ENCODE measurements at regions not wholly inside any gene's neighbourhood (a gene's known extent, or its start where the extent isn't known, plus 50 kb on each side); places are given as distances from the start of the nearest gene placed in this dataset.

DNA sequence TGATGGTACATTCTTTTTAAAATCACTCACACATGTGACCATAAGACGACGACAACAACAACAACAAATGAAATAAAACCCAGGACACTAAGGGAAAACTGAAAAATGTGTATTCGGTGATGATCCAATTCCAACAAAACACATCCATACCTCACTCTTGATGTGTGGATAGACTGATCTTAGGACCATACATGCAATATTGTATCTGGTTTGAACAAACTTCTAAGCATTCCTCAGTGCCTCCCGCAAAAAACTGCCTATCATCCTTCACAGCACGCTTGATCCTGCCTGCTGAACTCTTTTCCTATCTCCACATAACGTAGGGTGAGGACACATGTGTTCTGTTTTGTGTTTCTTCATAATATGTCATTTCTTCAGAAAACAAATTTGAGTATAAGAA is 415.2 kb downstream of the KCTD12 start:
- Histone ChIP-seq H3K27me3 (ENCODE audit: control insufficient read depth, insufficient read depth, low read length) (no peaks in the 10 kb centered on the region), H3K36me3 (ENCODE audit: control insufficient read depth, insufficient read depth, low read length) (no peaks in the 10 kb centered on the region), H3K4me3 (ENCODE audit: low read depth, low read length) (no peak overlapping the region), H3K9me3 (ENCODE audit: control insufficient read depth in 2 of 2, low read length in 2 of 2) (no peaks in the 10 kb centered on the region), H3K4me1 (ENCODE audit: control insufficient read depth, insufficient read depth, low read length, poor library complexity, severe bottlenecking) (no peaks in the 10 kb centered on the region), H3K27ac (ENCODE audit: insufficient read depth, low read length, poor library complexity, severe bottlenecking) (no peak overlapping the region)
- no peaks in the 10 kb centered on the region for H3K4me1 Mint-ChIP-seq
- no peak overlapping the region for H3K27ac Mint-ChIP-seq
- no peaks in the 10 kb centered on the region for H3K36me3 Mint-ChIP-seq
- ATAC-seq (ENCODE audit: low read depth in 2 of 2) (no peak), DNase-seq (no peak)
- H3K27me3 Mint-ChIP-seq = peaks cover 5% of the 10 kb centered on the region
- H3K9me3 Mint-ChIP-seq = no peaks in the 10 kb centered on the region
- H3K4me3 Mint-ChIP-seq = no peak overlapping the region

DNA sequence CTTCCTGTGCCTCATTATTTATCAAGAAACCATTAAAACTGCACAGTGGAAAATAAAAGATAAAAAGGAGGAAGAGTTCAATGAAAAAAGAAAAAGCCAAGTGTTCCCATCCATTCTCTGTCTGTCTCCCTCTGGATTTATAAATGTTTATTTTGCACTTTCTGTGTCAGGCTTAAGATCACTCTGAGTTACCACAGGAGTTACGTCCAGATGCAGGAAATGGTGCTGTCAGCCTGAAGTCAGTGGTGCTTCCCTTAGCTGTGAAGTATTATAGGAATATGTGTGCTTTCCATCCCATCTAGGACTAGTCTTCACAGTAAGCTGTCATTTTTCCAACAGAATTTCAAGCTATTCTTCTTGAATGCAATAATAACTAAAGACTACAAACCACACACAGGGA is 420.2 kb downstream of the KCTD12 start:
- Mint-ChIP-seq H3K27ac (no peak overlapping the region), H3K4me3 (no peak overlapping the region), H3K4me1 (no peaks in the 10 kb centered on the region), H3K27me3 (no peaks in the 10 kb centered on the region), H3K36me3 (no peaks in the 10 kb centered on the region), H3K9me3 (no peaks in the 10 kb centered on the region)
- no peak for DNase-seq
- Histone ChIP-seq H3K27ac (ENCODE audit: insufficient read depth, low read length, poor library complexity, severe bottlenecking) (no peak overlapping the region), H3K4me1 (ENCODE audit: control insufficient read depth, insufficient read depth, low read length, poor library complexity, severe bottlenecking) (no peaks in the 10 kb centered on the region), H3K36me3 (ENCODE audit: control insufficient read depth, insufficient read depth, low read length) (no peaks in the 10 kb centered on the region), H3K27me3 (ENCODE audit: control insufficient read depth, insufficient read depth, low read length) (peaks cover 4% of the 10 kb centered on the region), H3K4me3 (ENCODE audit: low read depth, low read length) (no peak overlapping the region), H3K9me3 (ENCODE audit: control insufficient read depth in 2 of 2, low read length in 2 of 2) (no peaks in the 10 kb centered on the region)
- no peak for ATAC-seq (ENCODE audit: low read depth in 2 of 2)

DNA sequence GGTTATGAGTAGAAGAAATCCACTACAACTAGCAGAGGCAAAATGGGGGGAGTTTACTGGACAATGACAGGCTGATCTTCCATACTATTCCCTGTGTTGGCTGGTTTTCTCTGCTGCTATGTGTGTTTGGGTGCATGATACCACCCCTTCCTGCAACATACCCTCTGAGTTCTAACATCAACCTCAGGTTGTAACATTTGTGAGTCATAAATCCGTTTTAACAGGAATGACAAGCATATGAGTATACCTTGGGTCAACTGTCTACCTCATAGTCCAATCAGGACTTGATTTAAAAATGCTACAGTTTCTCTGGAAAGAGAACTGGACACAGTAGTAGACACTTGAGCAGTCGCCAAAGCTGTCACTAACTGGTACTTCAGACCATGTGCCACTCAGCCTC is 422.9 kb downstream of the KCTD12 start:
- ATAC-seq (ENCODE audit: low read depth in 2 of 2) = no peak
- Mint-ChIP-seq H3K27me3 (no peaks in the 10 kb centered on the region), H3K36me3 (no peaks in the 10 kb centered on the region), H3K4me3 (no peak overlapping the region), H3K27ac (no peak overlapping the region), H3K4me1 (no peaks in the 10 kb centered on the region), H3K9me3 (no peaks in the 10 kb centered on the region)
- Histone ChIP-seq H3K36me3 (ENCODE audit: control insufficient read depth, insufficient read depth, low read length) (no peaks in the 10 kb centered on the region), H3K4me1 (ENCODE audit: control insufficient read depth, insufficient read depth, low read length, poor library complexity, severe bottlenecking) (no peaks in the 10 kb centered on the region), H3K4me3 (ENCODE audit: low read depth, low read length) (no peak overlapping the region), H3K27ac (ENCODE audit: insufficient read depth, low read length, poor library complexity, severe bottlenecking) (no peak overlapping the region), H3K9me3 (ENCODE audit: control insufficient read depth in 2 of 2, low read length in 2 of 2) (no peaks in the 10 kb centered on the region), H3K27me3 (ENCODE audit: control insufficient read depth, insufficient read depth, low read length) (peaks cover 4% of the 10 kb centered on the region)
- DNase-seq = no peak

DNA sequence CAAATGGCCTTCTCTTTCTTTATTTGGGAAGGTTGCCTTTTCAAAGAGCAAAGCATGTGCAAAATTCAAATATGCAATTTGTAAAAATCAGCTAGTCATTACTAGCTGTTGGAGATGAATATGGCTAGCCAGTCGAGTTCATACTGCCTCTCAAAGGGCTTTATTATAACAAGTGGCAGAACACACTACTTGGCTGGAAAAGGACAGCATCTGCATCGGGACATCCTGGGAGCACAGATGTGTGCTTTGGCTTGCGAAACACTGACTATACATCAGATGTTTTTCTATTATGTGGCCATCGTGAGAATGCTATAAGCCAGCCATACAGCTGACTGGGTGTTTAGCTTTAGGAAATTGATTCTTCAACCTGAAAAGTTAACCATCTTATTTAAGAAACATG is 424.2 kb downstream of the KCTD12 start:
- H3K4me3 ChIP-seq (ENCODE audit: low read depth, low read length) = no peak overlapping the region
- ATAC-seq (ENCODE audit: low read depth in 2 of 2) (no peak), DNase-seq (no peak)
- H3K9me3 Mint-ChIP-seq = no peaks in the 10 kb centered on the region
- H3K36me3 Mint-ChIP-seq = no peaks in the 10 kb centered on the region
- H3K27ac ChIP-seq (ENCODE audit: insufficient read depth, low read length, poor library complexity, severe bottlenecking) = no peak overlapping the region
- H3K36me3 ChIP-seq (ENCODE audit: control insufficient read depth, insufficient read depth, low read length) = no peaks in the 10 kb centered on the region
- H3K27ac Mint-ChIP-seq = no peak overlapping the region
- H3K27me3 ChIP-seq (ENCODE audit: control insufficient read depth, insufficient read depth, low read length) = peaks cover 4% of the 10 kb centered on the region
- H3K27me3 Mint-ChIP-seq = no peaks in the 10 kb centered on the region
- H3K4me1 Mint-ChIP-seq = no peaks in the 10 kb centered on the region
- H3K9me3 ChIP-seq (ENCODE audit: control insufficient read depth in 2 of 2, low read length in 2 of 2) = no peaks in the 10 kb centered on the region
- no peak overlapping the region for H3K4me3 Mint-ChIP-seq
- no peaks in the 10 kb centered on the region for H3K4me1 ChIP-seq (ENCODE audit: control insufficient read depth, insufficient read depth, low read length, poor library complexity, severe bottlenecking)

DNA sequence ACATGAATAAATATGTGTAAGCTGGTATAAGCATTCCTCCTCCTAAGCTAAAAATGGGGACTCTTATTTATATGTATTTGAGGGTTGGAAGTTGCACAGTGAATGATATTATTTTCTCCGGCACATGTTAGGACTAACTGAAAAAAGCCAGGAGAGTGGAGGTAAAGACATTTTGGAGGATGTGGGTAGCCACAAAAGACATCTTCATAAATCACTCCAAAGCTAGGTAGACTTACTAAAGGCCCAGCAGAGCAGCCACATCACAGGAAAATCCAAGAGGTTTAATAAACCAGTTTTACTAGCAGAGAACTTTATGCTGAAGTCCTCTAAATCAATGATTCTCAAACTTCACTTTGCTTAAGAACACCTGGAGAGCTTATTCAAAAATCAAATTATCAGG is 424.7 kb downstream of the KCTD12 start:
- Mint-ChIP-seq H3K4me1 (no peaks in the 10 kb centered on the region), H3K36me3 (no peaks in the 10 kb centered on the region), H3K27ac (no peak overlapping the region), H3K4me3 (no peak overlapping the region), H3K27me3 (no peaks in the 10 kb centered on the region), H3K9me3 (no peaks in the 10 kb centered on the region)
- Histone ChIP-seq H3K4me3 (ENCODE audit: low read depth, low read length) (no peak overlapping the region), H3K9me3 (ENCODE audit: control insufficient read depth in 2 of 2, low read length in 2 of 2) (no peaks in the 10 kb centered on the region), H3K27me3 (ENCODE audit: control insufficient read depth, insufficient read depth, low read length) (peaks cover 4% of the 10 kb centered on the region), H3K36me3 (ENCODE audit: control insufficient read depth, insufficient read depth, low read length) (no peaks in the 10 kb centered on the region), H3K27ac (ENCODE audit: insufficient read depth, low read length, poor library complexity, severe bottlenecking) (no peak overlapping the region), H3K4me1 (ENCODE audit: control insufficient read depth, insufficient read depth, low read length, poor library complexity, severe bottlenecking) (no peaks in the 10 kb centered on the region)
- DNase-seq (no peak), ATAC-seq (ENCODE audit: low read depth in 2 of 2) (no peak)

DNA sequence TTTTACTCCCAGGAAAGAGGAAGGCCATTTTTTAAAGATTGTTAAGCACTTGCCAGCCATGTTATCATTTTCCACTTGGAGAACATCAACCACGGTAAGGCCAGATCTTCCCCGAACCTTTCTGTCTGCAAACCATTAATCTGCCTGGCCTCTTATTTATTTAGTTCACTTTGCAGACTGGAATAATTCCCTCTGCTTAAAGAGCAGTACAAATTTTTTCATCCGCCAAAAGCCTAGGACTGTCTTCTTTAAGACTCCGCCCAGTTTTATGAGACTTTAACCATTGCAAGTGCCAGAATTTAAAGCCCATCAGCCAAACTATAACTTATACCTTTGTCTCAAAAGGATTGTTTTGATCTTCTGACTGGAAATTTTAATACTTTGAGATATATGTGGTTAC is 426.3 kb downstream of the KCTD12 start:
- H3K4me1 ChIP-seq (ENCODE audit: control insufficient read depth, insufficient read depth, low read length, poor library complexity, severe bottlenecking) = no peaks in the 10 kb centered on the region
- no peaks in the 10 kb centered on the region for H3K9me3 ChIP-seq (ENCODE audit: control insufficient read depth in 2 of 2, low read length in 2 of 2)
- ATAC-seq (ENCODE audit: low read depth in 2 of 2) (no peak), DNase-seq (no peak)
- Mint-ChIP-seq H3K36me3 (no peaks in the 10 kb centered on the region), H3K27me3 (no peaks in the 10 kb centered on the region), H3K4me1 (no peaks in the 10 kb centered on the region), H3K4me3 (no peak overlapping the region), H3K9me3 (no peaks in the 10 kb centered on the region), H3K27ac (no peak overlapping the region)
- no peak overlapping the region for H3K4me3 ChIP-seq (ENCODE audit: low read depth, low read length)
- peaks cover 4% of the 10 kb centered on the region for H3K27me3 ChIP-seq (ENCODE audit: control insufficient read depth, insufficient read depth, low read length)
- no peak overlapping the region for H3K27ac ChIP-seq (ENCODE audit: insufficient read depth, low read length, poor library complexity, severe bottlenecking)
- no peaks in the 10 kb centered on the region for H3K36me3 ChIP-seq (ENCODE audit: control insufficient read depth, insufficient read depth, low read length)

DNA sequence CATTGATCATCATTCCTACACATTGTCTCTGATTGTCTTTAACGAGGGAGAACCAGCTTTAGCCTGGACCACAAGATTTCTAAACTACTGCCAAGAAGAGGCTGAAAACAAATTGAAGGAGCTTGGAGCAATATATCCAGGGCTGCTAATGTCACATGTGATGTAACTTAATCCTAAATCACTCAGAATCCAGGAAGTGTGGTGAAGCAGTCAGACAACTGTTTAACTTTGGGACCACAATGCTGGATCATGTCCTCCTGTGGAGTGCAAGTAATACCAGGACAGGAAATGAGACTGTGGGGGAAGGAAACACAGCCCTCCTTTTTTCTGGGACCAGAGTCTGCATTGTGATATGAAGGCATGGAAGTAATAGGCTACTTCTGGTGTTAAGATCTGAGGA is 430.2 kb downstream of the KCTD12 start:
- H3K4me1 ChIP-seq (ENCODE audit: control insufficient read depth, insufficient read depth, low read length, poor library complexity, severe bottlenecking) = no peaks in the 10 kb centered on the region
- no peak overlapping the region for H3K27ac Mint-ChIP-seq
- peaks cover 6% of the 10 kb centered on the region for H3K27me3 Mint-ChIP-seq
- H3K4me3 ChIP-seq (ENCODE audit: low read depth, low read length) = no peak overlapping the region
- no peaks in the 10 kb centered on the region for H3K36me3 ChIP-seq (ENCODE audit: control insufficient read depth, insufficient read depth, low read length)
- DNase-seq (no peak), ATAC-seq (ENCODE audit: low read depth in 2 of 2) (no peak)
- H3K9me3 Mint-ChIP-seq = peaks cover 0 to 16% (median 6%) of the 10 kb centered on the region in 7 donors
- no peak overlapping the region for H3K27ac ChIP-seq (ENCODE audit: insufficient read depth, low read length, poor library complexity, severe bottlenecking)
- H3K36me3 Mint-ChIP-seq = no peaks in the 10 kb centered on the region
- no peaks in the 10 kb centered on the region for H3K4me1 Mint-ChIP-seq
- peaks cover 0 to 8% of the 10 kb centered on the region in 2 experiments for H3K9me3 ChIP-seq (ENCODE audit: control insufficient read depth in 2 of 2, low read length in 2 of 2)
- H3K27me3 ChIP-seq (ENCODE audit: control insufficient read depth, insufficient read depth, low read length) = no peaks in the 10 kb centered on the region
- H3K4me3 Mint-ChIP-seq = no peak overlapping the region

DNA sequence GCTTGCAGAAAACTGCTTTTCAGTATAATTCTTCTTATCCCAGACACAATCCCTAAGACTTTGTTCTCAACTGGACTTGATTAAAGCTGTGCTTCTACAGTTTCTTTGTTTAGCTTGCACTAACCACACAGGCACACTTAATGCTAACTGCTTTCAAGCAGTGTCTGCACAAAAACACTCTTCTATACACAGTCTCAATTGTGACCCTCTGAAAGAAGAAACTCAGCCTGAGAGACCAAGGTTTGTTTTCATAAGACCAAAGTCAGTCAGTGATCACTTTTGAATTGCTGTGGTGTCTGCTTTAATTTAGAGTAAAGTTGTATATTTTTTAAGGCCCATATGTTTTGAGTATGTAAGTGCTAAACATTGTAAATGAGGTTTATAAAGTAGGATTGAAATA is 431.2 kb downstream of the KCTD12 start:
- Histone ChIP-seq H3K27me3 (ENCODE audit: control insufficient read depth, insufficient read depth, low read length) (no peaks in the 10 kb centered on the region), H3K4me1 (ENCODE audit: control insufficient read depth, insufficient read depth, low read length, poor library complexity, severe bottlenecking) (no peaks in the 10 kb centered on the region), H3K36me3 (ENCODE audit: control insufficient read depth, insufficient read depth, low read length) (no peaks in the 10 kb centered on the region), H3K4me3 (ENCODE audit: low read depth, low read length) (no peak overlapping the region), H3K9me3 (ENCODE audit: control insufficient read depth in 2 of 2, low read length in 2 of 2) (peaks cover 0 to 8% of the 10 kb centered on the region in 2 experiments), H3K27ac (ENCODE audit: insufficient read depth, low read length, poor library complexity, severe bottlenecking) (no peak overlapping the region)
- H3K4me1 Mint-ChIP-seq = no peaks in the 10 kb centered on the region
- no peak for ATAC-seq (ENCODE audit: low read depth in 2 of 2)
- no peak for DNase-seq
- H3K36me3 Mint-ChIP-seq = no peaks in the 10 kb centered on the region
- no peak overlapping the region for H3K27ac Mint-ChIP-seq
- peaks cover 0 to 19% (median 6%) of the 10 kb centered on the region in 7 donors for H3K9me3 Mint-ChIP-seq
- no peak overlapping the region for H3K4me3 Mint-ChIP-seq
- H3K27me3 Mint-ChIP-seq = peaks cover 6% of the 10 kb centered on the region
